H1 (cell line): ENCODE measurements at regions not wholly inside any gene's neighbourhood (a gene's known extent, or its start where the extent isn't known, plus 50 kb on each side); places are given as distances from the start of the nearest gene placed in this dataset.

Source experiments
- CTCF ChIA-PET: fragments of 300-600 bp; sonication (Branson Sonifier 250); formaldehyde crosslinking; loops from one replicate; lab custom pipeline; 2021; ENCODE audit not compliant: partially characterized antibody; lab: Charles Lee
- POLR2A ChIA-PET: fragments of 300-600 bp; sonication (Branson Sonifier 250); formaldehyde crosslinking; loops from one replicate; lab custom pipeline; 2021; ENCODE audit warnings: inconsistent platforms; ENCODE audit not compliant: partially characterized antibody; lab: Charles Lee
- DNase-seq, 2 experiments: peaks; one replicate each; pipeline versions ENCODE4 v3.0.0 to v3.0.0-alpha.2; 2010 to 2022; ENCODE audit warnings: low spot score in 2 of 2, low read depth in 1 of 2, mixed read lengths in 1 of 2
- FAIRE-seq: peaks from 2 replicates; lab custom pipeline; 2011; peaks lifted over from hg19 to GRCh38; lab: Jason Lieb, UNC
- H2AFZ ChIP-seq: 2 replicates; pipeline ENCODE4 v1.8.1; 2012; ENCODE audit warnings: low read length, inconsistent platforms
- H2AK5ac ChIP-seq: 2 replicates; pipeline ENCODE4 v1.6.1; 2013; ENCODE audit warnings: low read depth, low read length
- H2BK120ac ChIP-seq: replicated peaks from 2 replicates; pipeline ENCODE3; 2013; ENCODE audit warnings: low read depth, low read length, inconsistent platforms
- H2BK12ac ChIP-seq: 2 replicates; pipeline ENCODE4 v1.6.1; 2013; ENCODE audit warnings: low read depth, low read length
- H2BK15ac ChIP-seq: 2 replicates; pipeline ENCODE4 v1.6.1; 2013; ENCODE audit warnings: low read length
- H2BK20ac ChIP-seq: 2 replicates; pipeline ENCODE4 v1.6.1; 2013; ENCODE audit warnings: low read length
- H2BK5ac ChIP-seq: 2 replicates; pipeline ENCODE4 v1.6.1; 2013; ENCODE audit warnings: low read depth, low read length
- H3K14ac ChIP-seq: 2 replicates; pipeline ENCODE4 v1.6.1; 2013; ENCODE audit warnings: inconsistent platforms; ENCODE audit not compliant: insufficient read length
- H3K18ac ChIP-seq: 2 replicates; pipeline ENCODE4 v1.6.1; 2013; ENCODE audit warnings: low read length; ENCODE audit errors: extremely low read depth
- H3K23ac ChIP-seq: 2 replicates; pipeline ENCODE4 v1.6.1; 2013; ENCODE audit warnings: inconsistent platforms; ENCODE audit not compliant: insufficient read length
- H3K23me2 ChIP-seq: 2 replicates; pipeline ENCODE4 v1.6.1; 2013; ENCODE audit warnings: low read depth, low read length
- H3K27ac ChIP-seq: 2 replicates; pipeline ENCODE4 v1.6.1; 2011; ENCODE audit warnings: low read depth, low read length, inconsistent platforms
- H3K27me3 ChIP-seq, 4 experiments: replicated peaks in 1 of 4; 1 replicate in 1 of 4; 2 replicates in 3 of 4; pipeline versions ENCODE4 v1.6.1 to v1.8.1; 2011 to 2013; ENCODE audit warnings: low read length in 3 of 4, mild to moderate bottlenecking in 3 of 4, inconsistent platforms in 2 of 4, mixed read lengths in 2 of 4, moderate library complexity in 1 of 4; ENCODE audit not compliant: control insufficient read depth in 3 of 4, insufficient read depth in 3 of 4; ENCODE audit errors: extremely low read depth in 1 of 4
- H3K36me3 ChIP-seq, 4 experiments: 2 replicates each; pipeline versions ENCODE4 v1.6.1 to v1.8.1; 2011 to 2013; ENCODE audit warnings: mild to moderate bottlenecking in 4 of 4, low read length in 3 of 4, moderate library complexity in 2 of 4, control low read depth in 1 of 4, inconsistent platforms in 1 of 4; ENCODE audit not compliant: insufficient read depth in 4 of 4, control insufficient read depth in 2 of 4
- H3K4ac ChIP-seq: replicated peaks from 2 replicates; pipeline ENCODE3; 2013; ENCODE audit warnings: low read length, low read depth, mixed read lengths, inconsistent platforms; ENCODE audit not compliant: insufficient read length
- H3K4me1 ChIP-seq, 4 experiments: replicated peaks in 1 of 4; 1 replicate in 1 of 4; 2 replicates in 3 of 4; pipeline versions ENCODE4 v1.6.1 to v1.8.1; 2011 to 2013; ENCODE audit warnings: low read length in 3 of 4, inconsistent platforms in 2 of 4, mixed read lengths in 1 of 4; ENCODE audit not compliant: insufficient read depth in 4 of 4, control insufficient read depth in 3 of 4
- H3K4me2 ChIP-seq, 2 experiments: 2 replicates each; pipeline versions ENCODE4 v1.6.1 to v1.8.1; 2011 to 2013; ENCODE audit warnings: low read depth in 2 of 2, low read length in 2 of 2, control low read depth in 1 of 2, inconsistent platforms in 1 of 2, mild to moderate bottlenecking in 1 of 2; ENCODE audit not compliant: insufficient read depth in 1 of 2
- H3K4me3 ChIP-seq, 4 experiments: fragments of 200-600, 300-600 bp in 1 of 4; sonication (generic), shearing (Covaris generic), sonication (Bioruptor Twin) in 1 of 4; 2 replicates each; pipeline versions ENCODE4 v1.5.1 to v1.8.1; 2011 to 2016; ENCODE audit warnings: low read length in 4 of 4, low read depth in 3 of 4, control low read depth in 2 of 4, inconsistent platforms in 2 of 4, mild to moderate bottlenecking in 2 of 4, mixed read lengths in 1 of 4, moderate library complexity in 1 of 4; ENCODE audit not compliant: insufficient read depth in 2 of 4; ENCODE audit errors: extremely low read depth in 1 of 4
- H3K56ac ChIP-seq: replicated peaks from 2 replicates; pipeline ENCODE3; 2013; ENCODE audit warnings: low read depth, mild to moderate bottlenecking, mixed read lengths, low read length, inconsistent platforms; ENCODE audit not compliant: insufficient read length
- H3K79me1 ChIP-seq: 2 replicates; pipeline ENCODE4 v1.6.1; 2013; ENCODE audit warnings: low read depth, low read length, control low read depth
- H3K79me2 ChIP-seq, 2 experiments: 2 replicates each; pipeline versions ENCODE4 v1.6.1 to v1.8.1; 2012 to 2013; ENCODE audit warnings: low read length in 2 of 2, mild to moderate bottlenecking in 2 of 2, inconsistent platforms in 1 of 2; ENCODE audit not compliant: insufficient read depth in 2 of 2, control insufficient read depth in 1 of 2
- H3K9ac ChIP-seq, 4 experiments: replicated peaks in 1 of 4; 1 replicate in 1 of 4; 2 replicates in 3 of 4; pipeline versions ENCODE4 v1.6.1 to v1.8.1; 2011 to 2013; ENCODE audit warnings: low read depth in 3 of 4, low read length in 3 of 4, control low read depth in 2 of 4, mild to moderate bottlenecking in 2 of 4, moderate library complexity in 2 of 4, inconsistent platforms in 1 of 4; ENCODE audit errors: extremely low read depth in 1 of 4
- H3K9me3 ChIP-seq, 2 experiments: 2 replicates each; pipeline versions ENCODE4 v1.6.1 to v1.8.1; 2012 to 2013; ENCODE audit warnings: mild to moderate bottlenecking in 2 of 2, moderate library complexity in 2 of 2, control low read depth in 1 of 2, inconsistent platforms in 1 of 2, low read depth in 1 of 2, low read length in 1 of 2, mixed read lengths in 1 of 2; ENCODE audit not compliant: insufficient read depth in 2 of 2
- H4K20me1 ChIP-seq, 2 experiments: replicated peaks in 1 of 2; 2 replicates each; pipeline versions ENCODE3 to v1.8.1; 2011 to 2013; ENCODE audit warnings: inconsistent platforms in 2 of 2, low read length in 2 of 2, mild to moderate bottlenecking in 1 of 2; ENCODE audit not compliant: insufficient read depth in 2 of 2, control insufficient read depth in 1 of 2
- H4K5ac ChIP-seq: 2 replicates; pipeline ENCODE4 v1.6.1; 2013; ENCODE audit warnings: low read length, low read depth, mixed read lengths, inconsistent platforms; ENCODE audit not compliant: insufficient read length
- H4K8ac ChIP-seq: 2 replicates; pipeline ENCODE4 v1.8.0; 2013; ENCODE audit warnings: mild to moderate bottlenecking, moderate library complexity, low read length, inconsistent platforms; ENCODE audit not compliant: insufficient read depth; ENCODE audit errors: extremely low read depth
- H4K91ac ChIP-seq: replicated peaks from 2 replicates; pipeline ENCODE3; 2013; ENCODE audit warnings: low read length, mixed read lengths, inconsistent platforms; ENCODE audit not compliant: insufficient read length
- SP2 ChIP-seq: IDR thresholded peaks from 2 replicates; pipeline ENCODE4 v1.6.1; 2012; ENCODE audit warnings: mild to moderate bottlenecking, low read length, inconsistent platforms
- WGBS, 2 experiments: shearing (Covaris generic) in 1 of 2; methylation state at CpG; one replicate each; pipeline versions ENCODE4 v1.1.6 to v1.1.7; 2013 to 2015; ENCODE audit warnings: low lambda C conversion rate in 2 of 2, mixed read lengths in 2 of 2, inconsistent platforms in 1 of 2, low coverage in 1 of 2, missing lambda C conversion rate in 1 of 2; ENCODE audit not compliant: insufficient replicate concordance in 2 of 2, insufficient coverage in 1 of 2, insufficient read length in 1 of 2; ENCODE audit errors: extremely low coverage in 1 of 2, missing lambda C conversion rate in 1 of 2; 5-methylcytosine and 5-hydroxymethylcytosine counted together

DNA sequence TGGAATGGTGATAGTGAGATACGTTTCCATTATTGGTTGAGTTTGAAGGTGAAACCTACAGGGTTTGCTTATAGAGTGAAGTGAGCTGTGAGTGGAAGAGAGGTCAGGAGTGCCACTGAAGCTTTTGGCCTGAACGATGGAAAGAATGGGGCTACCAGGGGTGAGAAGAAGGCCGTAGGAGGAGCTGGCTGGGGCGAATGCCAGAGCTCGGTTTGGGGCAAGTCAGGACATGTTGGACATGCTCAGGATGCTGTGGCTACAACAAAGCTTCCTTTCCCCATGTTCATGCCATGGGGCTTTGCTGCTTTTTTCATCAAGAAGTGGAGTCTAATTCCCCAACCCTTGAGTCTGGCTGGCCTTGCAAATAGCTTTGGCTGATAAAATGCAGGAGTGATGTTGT is 253.7 kb downstream of the GLRX3 start:
- H3K14ac ChIP-seq: no peak overlapping the region
- no peak overlapping the region for H2BK120ac ChIP-seq
- H2BK20ac ChIP-seq: no peak overlapping the region; the same call in 1 of the 2 replicates
- no peak overlapping the region for H3K18ac ChIP-seq
- H3K4ac ChIP-seq: no peak overlapping the region
- ChIA-PET CTCF (interaction anchor here (0.8 to 1.1 kb wide), 4 partner anchors 10 to 162 kb away, joined by 3 to 5 read pairs (median 3); no protein-coding TSS in a partner anchor), POLR2A (no interaction called here)
- peaks cover 0 to 1% (median 0%) of the 10 kb centered on the region in 4 experiments; a peak in 2 of 7 replicates for H3K27me3 ChIP-seq
- H3K9me3 ChIP-seq: peaks cover 19 to 23% of the 10 kb centered on the region in 2 experiments
- no peak overlapping the region for H4K8ac ChIP-seq
- H2AK5ac ChIP-seq: no peak overlapping the region
- DNase-seq: no peak
- no peak overlapping the region for H2AFZ ChIP-seq
- H3K27ac ChIP-seq: no peak overlapping the region
- 87% methylated on average over 5 of the region's 5 CpGs; no CpG with 5 or more reads in 1 of the 2 experiments for WGBS, 2 experiments
- H3K4me1 ChIP-seq: 0 out of 7 replicates have a peak, but pooled peaks cover 0 to under 1% (median 0%) of the 10 kb centered on the region in 4 experiments
- no peak for TF ChIP-seq SP2
- no peak overlapping the region for H4K91ac ChIP-seq
- FAIRE-seq: no peak
- H3K4me2 ChIP-seq: no peak overlapping the region
- H3K23me2 ChIP-seq: no peaks in the 10 kb centered on the region; the same call in 1 of the 2 replicates
- H3K79me2 ChIP-seq: no peaks in the 10 kb centered on the region
- H4K20me1 ChIP-seq: no peaks in the 10 kb centered on the region
- H3K9ac ChIP-seq: no peak overlapping the region
- no peak overlapping the region for H2BK12ac ChIP-seq
- H3K23ac ChIP-seq: no peak overlapping the region
- no peak overlapping the region for H2BK15ac ChIP-seq
- no peak overlapping the region for H3K4me3 ChIP-seq
- peak overlapping the region; percentile 22; the same call in 1 of the 2 replicates for H2BK5ac ChIP-seq
- no peak overlapping the region for H3K56ac ChIP-seq
- H4K5ac ChIP-seq: no peak overlapping the region
- H3K36me3 ChIP-seq: peaks cover 0 to 6% (median 0%) of the 10 kb centered on the region in 4 experiments; a peak in 1 of 8 replicates
- H3K79me1 ChIP-seq: no peaks in the 10 kb centered on the region
